HG03095 (cell line): ENCODE measurements at regions not wholly inside any gene's neighbourhood (a gene's known extent, or its start where the extent isn't known, plus 50 kb on each side); places are given as distances from the start of the nearest gene placed in this dataset.
"Not testable (repeated sequence)": the region's sequence is repeated elsewhere in the genome, so short reads cannot be mapped to it uniquely, and the experiment has no call there.

Source experiments
- ATAC-seq: cut with Tn5 transposase; IDR thresholded peaks from one replicate; pipeline ENCODE4 v1.9.1; 2021; ENCODE audit warnings: moderate library complexity; ENCODE audit not compliant: unreplicated experiment

GRCh38 chr17:71638668-71639067 is 482.2 kb upstream of the SOX9 start:
- ATAC-seq: no peak

- no peak for ATAC-seq
These were observed 481.0 kb upstream of the SOX9 start for GRCh38 chr17:71639865-71640264.

GRCh38 chr17:71646890-71647289 is 473.9 kb upstream of the SOX9 start:
- ATAC-seq: not testable (repeated sequence)

- not testable (repeated sequence) for ATAC-seq
These were observed 472.5 kb upstream of the SOX9 start for GRCh38 chr17:71648342-71648741.

DNA sequence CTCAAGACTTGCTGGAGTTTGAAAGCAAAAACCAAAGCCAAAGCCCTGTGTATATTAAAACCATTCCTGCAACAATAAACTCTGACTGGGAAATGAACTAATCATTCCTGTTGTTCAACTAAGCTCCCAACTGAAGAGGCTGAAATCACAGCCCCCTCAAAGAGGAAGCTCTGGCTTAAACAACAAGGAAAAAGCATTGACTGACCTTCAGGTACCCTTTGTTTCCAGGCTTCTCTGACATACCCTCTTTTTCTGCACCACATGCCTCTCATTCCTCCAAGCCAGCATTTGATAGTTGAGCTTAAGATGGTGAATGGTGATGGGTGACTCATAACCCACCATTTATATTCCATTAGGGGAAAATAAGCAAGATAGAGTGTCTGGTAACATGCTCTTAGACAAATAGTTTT is 470.9 kb upstream of the SOX9 start:
- ATAC-seq: no peak

DNA sequence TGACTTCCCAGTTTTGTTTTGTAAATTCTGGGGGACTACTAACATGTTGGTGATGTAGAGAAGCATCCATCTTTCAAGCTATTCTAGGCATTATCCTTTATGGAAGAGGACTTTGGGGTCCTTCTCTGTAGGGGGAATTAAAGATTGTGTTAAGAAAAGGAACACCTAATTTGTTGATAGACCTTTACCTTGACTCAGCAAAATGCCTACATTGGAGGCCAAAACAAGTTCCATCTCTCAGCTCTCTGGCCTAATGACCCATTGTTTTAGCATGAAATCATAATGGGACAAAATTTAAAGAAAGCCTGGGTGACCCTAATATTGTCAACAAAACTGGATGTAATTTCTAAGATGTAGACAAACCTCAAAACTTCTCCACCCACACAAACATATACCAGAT is 465.3 kb upstream of the SOX9 start:
- no peak for ATAC-seq

- no peak for ATAC-seq
These were observed 463.6 kb upstream of the SOX9 start for GRCh38 chr17:71656964-71657858.

DNA sequence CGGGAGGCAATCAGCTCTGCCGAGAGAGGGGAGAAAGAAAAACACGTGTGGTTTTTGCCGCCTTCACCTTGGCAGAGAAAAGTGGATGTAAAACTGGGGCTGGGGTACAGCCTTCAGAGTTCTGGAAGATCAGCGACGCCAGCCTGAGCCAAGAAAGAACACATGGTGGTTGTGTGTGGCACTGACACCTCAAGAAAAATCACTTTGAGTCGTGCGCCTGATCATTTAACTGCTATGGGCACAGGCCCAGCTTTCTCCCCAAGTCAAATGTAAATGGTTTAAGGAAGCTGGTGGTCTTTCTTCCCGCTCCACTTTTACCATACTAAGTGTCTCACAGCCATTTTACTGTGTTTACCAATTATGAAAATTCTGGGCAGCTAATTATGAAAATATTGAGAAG is 461.8 kb upstream of the SOX9 start:
- ATAC-seq: no peak

- ATAC-seq: no peak
These were observed 456.0 kb upstream of the SOX9 start for GRCh38 chr17:71664861-71665260.

GRCh38 chr17:71666047-71666446 is 454.8 kb upstream of the SOX9 start:
- no peak for ATAC-seq

GRCh38 chr17:71667661-71668060 is 453.2 kb upstream of the SOX9 start:
- ATAC-seq: no peak

DNA sequence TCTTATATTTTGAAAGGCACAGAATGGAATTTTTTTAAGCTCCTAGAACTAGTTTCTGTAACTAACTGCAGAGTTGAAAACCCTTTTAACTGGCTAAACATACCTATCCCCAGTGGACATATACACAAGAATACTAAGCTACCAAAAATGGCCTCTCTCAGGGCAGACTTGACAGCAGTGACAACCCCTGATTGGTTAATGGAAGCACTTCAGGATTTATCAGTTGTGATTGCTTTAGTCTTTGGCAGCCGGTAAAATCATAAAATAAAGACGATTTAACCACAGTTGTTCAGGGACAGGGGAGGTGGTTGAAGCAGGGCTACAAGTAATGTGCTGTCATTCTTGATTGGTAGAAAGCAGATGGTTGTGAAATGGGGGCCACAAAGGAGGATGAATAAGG is 452.0 kb upstream of the SOX9 start:
- ATAC-seq: no peak

- no peak for ATAC-seq
These were observed 443.4 kb upstream of the SOX9 start for GRCh38 chr17:71677439-71677838.

- ATAC-seq: no peak
These were observed 441.0 kb upstream of the SOX9 start for GRCh38 chr17:71679832-71680231.

DNA sequence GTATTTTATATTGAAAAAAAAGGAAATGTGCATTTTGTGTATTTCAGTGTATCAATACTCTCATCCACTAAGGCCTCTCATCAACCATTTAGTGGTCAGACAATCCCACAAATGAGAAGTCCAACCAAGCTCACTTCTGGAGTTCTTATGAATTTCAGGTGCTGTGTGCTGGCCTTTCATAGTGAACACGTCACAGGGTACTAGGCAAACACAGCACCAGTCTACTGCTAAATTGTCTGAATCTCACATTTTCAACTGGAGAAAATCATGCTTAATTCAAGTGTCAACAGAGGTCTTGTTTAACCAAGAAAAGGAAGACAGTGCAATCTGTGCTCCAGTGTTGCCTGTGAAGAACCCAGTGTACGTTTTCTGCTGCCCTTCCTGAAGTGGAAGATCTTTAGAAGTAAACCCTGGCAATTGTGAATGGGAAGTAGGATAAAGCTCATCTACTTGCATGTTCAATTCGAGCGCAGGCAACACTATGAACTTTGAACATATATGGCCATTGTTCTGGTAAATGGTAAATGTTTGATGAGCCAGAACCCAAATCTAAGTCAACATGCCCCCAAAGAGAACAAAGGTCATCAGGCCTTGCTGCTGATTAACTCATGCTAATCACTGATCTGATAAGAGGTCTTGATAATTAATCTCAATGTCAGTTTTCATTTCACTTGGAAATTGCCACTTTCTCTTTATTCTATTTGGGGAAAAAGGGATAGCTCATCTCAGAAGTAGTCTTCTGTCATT is 439.2 kb upstream of the SOX9 start:
- ATAC-seq: no peak

GRCh38 chr17:71682174-71682494 is 438.7 kb upstream of the SOX9 start:
- no peak for ATAC-seq

- no peak for ATAC-seq
These were observed 431.0 kb upstream of the SOX9 start for GRCh38 chr17:71689782-71690181.

DNA sequence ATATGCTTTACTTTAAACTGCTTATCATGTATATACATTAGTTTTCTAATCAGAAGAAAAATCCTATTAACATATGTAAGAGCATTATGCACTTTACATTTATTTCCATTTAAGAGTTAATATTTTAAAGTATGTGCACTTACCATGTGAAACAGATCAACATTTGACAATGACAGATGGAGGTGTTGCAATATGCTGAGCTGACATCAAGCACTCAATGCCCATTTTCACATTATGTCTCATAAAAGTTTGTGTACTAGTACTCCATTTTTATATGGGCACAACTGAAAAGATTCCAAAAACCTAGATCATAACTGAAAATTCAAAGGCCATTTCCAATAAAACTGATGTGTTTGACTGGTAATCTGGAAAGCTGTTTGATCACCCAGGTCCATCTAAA is 420.9 kb upstream of the SOX9 start:
- no peak for ATAC-seq

GRCh38 chr17:71703701-71704100 is 417.1 kb upstream of the SOX9 start:
- no peak for ATAC-seq

- ATAC-seq: no peak
These were observed 411.4 kb upstream of the SOX9 start for GRCh38 chr17:71709271-71709890.

GRCh38 chr17:71709946-71710345 is 410.9 kb upstream of the SOX9 start:
- no peak for ATAC-seq

DNA sequence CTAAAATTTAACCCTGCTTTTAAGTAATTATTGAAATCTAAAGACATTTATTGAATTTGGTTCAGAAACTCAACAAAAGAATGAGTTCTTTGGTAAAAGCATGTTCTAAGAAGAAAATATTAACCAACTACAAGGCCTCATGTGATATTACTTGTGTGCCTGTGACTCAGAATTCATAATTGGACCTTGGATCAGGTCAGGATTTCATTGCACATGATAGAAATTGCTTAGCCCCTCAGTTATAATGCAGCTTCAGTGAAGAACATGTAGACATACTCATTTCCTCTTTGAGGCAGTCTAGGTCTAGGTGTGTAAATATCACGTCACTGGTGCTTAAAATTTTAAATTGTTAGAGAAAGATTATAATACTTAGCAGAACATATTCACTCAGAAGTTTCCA is 410.0 kb upstream of the SOX9 start:
- no peak for ATAC-seq
